ENCODE measurements at regions not wholly inside any gene's neighbourhood (a gene's known extent, or its start where the extent isn't known, plus 50 kb on each side); places are given as distances from the start of the nearest gene placed in this dataset.

GRCh38 chr9:87081503-87081902, 134.2 kb upstream of the GAS1 start:
- H3K36me3 Mint-ChIP-seq (ENCODE audit: insufficient read depth) = no peaks in the 10 kb centered on the region
- DNase-seq = no peak
- H3K27ac Mint-ChIP-seq = no peak overlapping the region
- H3K4me1 Mint-ChIP-seq (ENCODE audit: low read depth in 2 of 2) = peaks cover 0 to 2% of the 10 kb centered on the region in 2 donors
- peaks cover 0 to 16% of the 10 kb centered on the region in 2 donors for H3K27me3 Mint-ChIP-seq
- peaks cover 0 to 3% of the 10 kb centered on the region in 2 donors for H3K9me3 Mint-ChIP-seq
- no peak overlapping the region for H3K4me3 Mint-ChIP-seq
- ATAC-seq (replicated peaks) = no peak

- ATAC-seq (replicated peaks) (no peak), DNase-seq (no peak)
- no peaks in the 10 kb centered on the region for H3K36me3 Mint-ChIP-seq (ENCODE audit: insufficient read depth)
- peaks cover 0 to 2% of the 10 kb centered on the region in 2 donors for H3K4me1 Mint-ChIP-seq (ENCODE audit: low read depth in 2 of 2)
- no peak overlapping the region for H3K27ac Mint-ChIP-seq
- peaks cover 0 to 26% of the 10 kb centered on the region in 2 donors for H3K27me3 Mint-ChIP-seq
- no peak overlapping the region for H3K4me3 Mint-ChIP-seq
- H3K9me3 Mint-ChIP-seq = no peaks in the 10 kb centered on the region
Observed at GRCh38 chr9:87083986-87084385, 136.7 kb upstream of the GAS1 start.

- no peaks in the 10 kb centered on the region for H3K9me3 Mint-ChIP-seq
- ATAC-seq (replicated peaks) = no peak
- peaks cover 0 to 2% of the 10 kb centered on the region in 2 donors for H3K4me1 Mint-ChIP-seq (ENCODE audit: low read depth in 2 of 2)
- no peak overlapping the region for H3K4me3 Mint-ChIP-seq
- no peaks in the 10 kb centered on the region for H3K36me3 Mint-ChIP-seq (ENCODE audit: insufficient read depth)
- DNase-seq = no peak
- H3K27me3 Mint-ChIP-seq = peaks cover 0 to 26% of the 10 kb centered on the region in 2 donors
- H3K27ac Mint-ChIP-seq = no peak overlapping the region
Observed at GRCh38 chr9:87084407-87084806, 137.1 kb upstream of the GAS1 start.

GRCh38 chr9:87085073-87085472, 137.8 kb upstream of the GAS1 start:
- H3K36me3 Mint-ChIP-seq (ENCODE audit: insufficient read depth) = no peaks in the 10 kb centered on the region
- H3K27me3 Mint-ChIP-seq = peaks cover 0 to 26% of the 10 kb centered on the region in 2 donors
- no peaks in the 10 kb centered on the region for H3K9me3 Mint-ChIP-seq
- H3K4me3 Mint-ChIP-seq = no peak overlapping the region
- no peak for DNase-seq
- H3K4me1 Mint-ChIP-seq (ENCODE audit: low read depth in 2 of 2) = peaks cover 0 to 2% of the 10 kb centered on the region in 2 donors
- H3K27ac Mint-ChIP-seq = no peak overlapping the region
- no peak for ATAC-seq (replicated peaks)

DNA sequence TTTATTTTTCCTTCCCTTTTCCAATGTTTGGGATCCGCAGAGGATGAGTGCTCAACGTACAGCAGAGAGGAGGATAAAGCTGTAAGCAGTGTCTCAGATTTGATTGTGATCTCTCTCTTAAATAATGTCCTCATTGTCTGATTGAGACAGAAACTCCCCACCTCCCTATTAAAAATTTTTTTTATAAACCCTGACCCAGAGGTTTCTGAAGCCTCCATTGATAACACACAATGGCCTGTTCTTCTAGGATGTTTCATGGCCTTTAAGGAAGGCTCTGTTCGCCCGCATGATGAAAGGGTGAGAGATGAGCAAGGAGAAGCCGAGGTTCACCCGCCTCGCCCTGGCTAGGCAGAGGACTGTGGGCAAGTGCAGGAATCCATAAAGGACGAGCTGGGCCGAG, 138.2 kb upstream of the GAS1 start:
- H3K9me3 Mint-ChIP-seq = no peaks in the 10 kb centered on the region
- peaks cover 0 to 26% of the 10 kb centered on the region in 2 donors for H3K27me3 Mint-ChIP-seq
- no peaks in the 10 kb centered on the region for H3K36me3 Mint-ChIP-seq (ENCODE audit: insufficient read depth)
- DNase-seq (no peak), ATAC-seq (replicated peaks) (no peak)
- H3K4me3 Mint-ChIP-seq = no peak overlapping the region
- no peak overlapping the region for H3K27ac Mint-ChIP-seq
- peaks cover 0 to 2% of the 10 kb centered on the region in 2 donors for H3K4me1 Mint-ChIP-seq (ENCODE audit: low read depth in 2 of 2)

DNA sequence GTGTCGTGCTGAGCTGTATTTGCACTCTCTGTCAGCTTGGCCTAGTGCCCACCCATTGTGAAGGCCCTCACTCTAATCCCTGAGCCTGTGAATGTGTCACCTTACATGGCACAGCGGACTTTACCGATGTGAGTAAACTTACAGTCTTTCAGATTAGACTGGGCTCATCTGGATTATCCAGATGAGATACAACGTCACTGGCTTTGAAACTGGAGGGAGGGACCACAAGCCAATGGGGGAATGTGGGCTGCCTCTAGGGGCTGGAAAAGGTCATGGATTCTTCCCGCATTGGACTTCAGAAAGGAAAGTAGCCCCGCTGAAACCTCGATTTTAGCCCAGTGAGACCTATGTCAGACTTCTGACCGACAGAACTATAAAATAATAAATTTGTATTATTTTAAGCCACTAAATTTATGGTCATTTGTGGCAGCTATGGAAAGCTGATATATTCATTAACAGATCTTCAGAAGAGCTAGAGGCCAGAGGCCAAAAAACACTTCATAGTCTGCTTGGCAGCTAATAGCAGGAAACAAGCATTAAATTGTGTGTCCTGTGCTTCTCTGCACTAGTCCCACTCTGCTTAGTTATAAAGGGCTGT, 139.0 kb upstream of the GAS1 start:
- Mint-ChIP-seq H3K27me3 (peaks cover 0 to 26% of the 10 kb centered on the region in 2 donors), H3K4me1 (ENCODE audit: low read depth in 2 of 2) (no peaks in the 10 kb centered on the region), H3K36me3 (ENCODE audit: insufficient read depth) (no peaks in the 10 kb centered on the region), H3K4me3 (no peak overlapping the region), H3K27ac (no peak overlapping the region), H3K9me3 (no peaks in the 10 kb centered on the region)
- ATAC-seq (replicated peaks) = no peak
- DNase-seq = no peak

DNA sequence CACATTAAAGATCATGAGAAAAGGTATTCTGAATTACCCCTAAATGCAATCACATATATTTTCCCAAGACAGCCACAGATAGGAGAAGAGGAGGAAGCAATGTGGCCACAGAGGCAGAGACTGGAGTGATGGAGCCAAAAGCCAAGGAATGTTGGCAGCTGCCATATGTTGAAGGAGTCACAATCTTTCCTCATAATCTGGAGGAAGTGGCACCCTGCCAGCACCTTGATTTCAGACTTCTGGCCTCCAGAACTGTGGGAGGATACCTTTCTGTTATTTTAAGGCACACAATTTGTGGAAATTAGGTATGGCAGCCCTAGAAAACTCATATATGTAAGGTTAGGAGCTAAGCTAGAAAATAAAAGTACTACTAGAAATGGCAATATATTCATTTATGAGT, 139.9 kb upstream of the GAS1 start:
- ATAC-seq (replicated peaks) (no peak), DNase-seq (no peak)
- Mint-ChIP-seq H3K4me1 (ENCODE audit: low read depth in 2 of 2) (no peaks in the 10 kb centered on the region), H3K4me3 (no peak overlapping the region), H3K36me3 (ENCODE audit: insufficient read depth) (no peaks in the 10 kb centered on the region), H3K27ac (no peak overlapping the region), H3K27me3 (peaks cover 9 to 26% of the 10 kb centered on the region in 2 donors), H3K9me3 (no peaks in the 10 kb centered on the region)

DNA sequence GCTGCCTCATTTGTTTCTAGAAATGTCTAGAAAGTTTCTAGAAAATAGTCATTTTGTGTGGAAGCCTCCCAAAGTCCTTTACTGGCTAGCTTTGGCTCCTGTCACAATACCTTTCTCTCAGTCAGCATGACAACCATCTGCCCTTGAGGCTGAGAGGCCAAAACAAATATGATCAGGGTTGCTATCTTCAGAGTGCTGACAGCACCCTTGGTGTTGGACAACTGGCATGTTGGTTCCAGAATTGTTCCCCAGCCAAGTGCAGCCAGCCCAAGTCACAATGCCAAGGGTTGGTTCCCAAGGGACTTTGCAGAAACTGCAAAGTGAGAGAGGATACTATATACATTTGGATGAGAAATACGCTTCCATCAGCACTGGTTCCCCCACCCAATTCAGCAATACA, 140.9 kb upstream of the GAS1 start:
- no peak for DNase-seq
- Mint-ChIP-seq H3K4me1 (ENCODE audit: low read depth in 2 of 2) (no peaks in the 10 kb centered on the region), H3K27ac (no peak overlapping the region), H3K36me3 (ENCODE audit: insufficient read depth) (no peaks in the 10 kb centered on the region), H3K27me3 (peaks cover 18 to 26% of the 10 kb centered on the region in 2 donors), H3K4me3 (no peak overlapping the region), H3K9me3 (no peaks in the 10 kb centered on the region)
- no peak for ATAC-seq (replicated peaks)

- Mint-ChIP-seq H3K27ac (no peak overlapping the region), H3K4me1 (ENCODE audit: low read depth in 2 of 2) (no peaks in the 10 kb centered on the region), H3K4me3 (no peak overlapping the region), H3K36me3 (ENCODE audit: insufficient read depth) (no peaks in the 10 kb centered on the region), H3K27me3 (peaks cover 18 to 26% of the 10 kb centered on the region in 2 donors), H3K9me3 (no peaks in the 10 kb centered on the region)
- DNase-seq (no peak), ATAC-seq (replicated peaks) (no peak)
Observed at GRCh38 chr9:87088621-87089365, 141.5 kb upstream of the GAS1 start.

- H3K36me3 Mint-ChIP-seq (ENCODE audit: insufficient read depth) = no peaks in the 10 kb centered on the region
- H3K27ac Mint-ChIP-seq = no peak overlapping the region
- H3K27me3 Mint-ChIP-seq = peaks cover 18 to 25% of the 10 kb centered on the region in 2 donors
Observed at GRCh38 chr9:87089506-87089905, 142.2 kb upstream of the GAS1 start.

GRCh38 chr9:87089929-87090328, 142.6 kb upstream of the GAS1 start:
- DNase-seq (no peak), ATAC-seq (replicated peaks) (no peak)
- no peaks in the 10 kb centered on the region for H3K36me3 Mint-ChIP-seq (ENCODE audit: insufficient read depth)
- H3K4me3 Mint-ChIP-seq = no peak overlapping the region
- no peak overlapping the region for H3K27ac Mint-ChIP-seq
- H3K27me3 Mint-ChIP-seq = peaks cover 18 to 21% of the 10 kb centered on the region in 2 donors
- no peaks in the 10 kb centered on the region for H3K9me3 Mint-ChIP-seq
- no peaks in the 10 kb centered on the region for H3K4me1 Mint-ChIP-seq (ENCODE audit: low read depth in 2 of 2)

More at GRCh38 chr9:87089506-87089905, 142.2 kb upstream of the GAS1 start:
- DNase-seq = no peak
- Mint-ChIP-seq H3K4me3 (no peak overlapping the region), H3K4me1 (ENCODE audit: low read depth in 2 of 2) (no peaks in the 10 kb centered on the region), H3K9me3 (no peaks in the 10 kb centered on the region)
- ATAC-seq (replicated peaks) = no peak

- Mint-ChIP-seq H3K27me3 (peaks cover 0 to 18% of the 10 kb centered on the region in 2 donors), H3K36me3 (ENCODE audit: insufficient read depth) (no peaks in the 10 kb centered on the region), H3K9me3 (no peaks in the 10 kb centered on the region), H3K27ac (no peak overlapping the region), H3K4me3 (no peak overlapping the region), H3K4me1 (ENCODE audit: low read depth in 2 of 2) (no peaks in the 10 kb centered on the region)
- ATAC-seq (replicated peaks) (no peak), DNase-seq (no peak)
Observed at GRCh38 chr9:87093777-87094176, 146.5 kb upstream of the GAS1 start.

- ATAC-seq (replicated peaks) (no peak), DNase-seq (no peak)
- H3K36me3 Mint-ChIP-seq (ENCODE audit: insufficient read depth) = no peaks in the 10 kb centered on the region
- H3K27ac Mint-ChIP-seq = no peak overlapping the region
- H3K4me3 Mint-ChIP-seq = no peak overlapping the region
- no peaks in the 10 kb centered on the region for H3K9me3 Mint-ChIP-seq
- no peaks in the 10 kb centered on the region for H3K4me1 Mint-ChIP-seq (ENCODE audit: low read depth in 2 of 2)
- H3K27me3 Mint-ChIP-seq = peaks cover 0 to 24% of the 10 kb centered on the region in 2 donors
Observed at GRCh38 chr9:87095951-87096350, 148.6 kb upstream of the GAS1 start.

- Mint-ChIP-seq H3K36me3 (ENCODE audit: insufficient read depth) (no peaks in the 10 kb centered on the region), H3K9me3 (no peaks in the 10 kb centered on the region), H3K4me1 (ENCODE audit: low read depth in 2 of 2) (no peaks in the 10 kb centered on the region), H3K27ac (no peak overlapping the region), H3K4me3 (no peak overlapping the region), H3K27me3 (peaks cover 0 to 23% of the 10 kb centered on the region in 2 donors)
- no peak for ATAC-seq (replicated peaks)
- no peak for DNase-seq
Observed at GRCh38 chr9:87096506-87096905, 149.2 kb upstream of the GAS1 start.

Measured in effector memory CD8-positive, alpha-beta T cell (primary cell).